Smooth muscle cell (in vitro differentiated cells): ENCODE measurements at regions not wholly inside any gene's neighbourhood (a gene's known extent, or its start where the extent isn't known, plus 50 kb on each side); places are given as distances from the start of the nearest gene placed in this dataset.

Source experiments
- DNase-seq: peaks from one replicate; lab custom pipeline; 2025; ENCODE audit not compliant: unreplicated experiment; lab: John Stamatoyannopoulos, UW
- H2AFZ ChIP-seq: fragments of 200-600 bp; sonication (generic); 2 replicates; pipeline ENCODE4 v1.6.0; 2016; ENCODE audit warnings: antibody characterized with exemption, low read depth, mild to moderate bottlenecking
- H3F3A ChIP-seq: fragments of 200-600 bp; sonication (generic); 2 replicates; pipeline ENCODE4 v1.6.0; 2017; ENCODE audit warnings: antibody characterized with exemption, low read depth
- H3K27ac ChIP-seq: fragments of 200-600 bp; sonication (generic); 2 replicates; pipeline ENCODE4 v1.5.1; 2016; ENCODE audit warnings: low read depth, mild to moderate bottlenecking
- H3K27me3 ChIP-seq: fragments of 200-600 bp; sonication (generic); 2 replicates; pipeline ENCODE4 v1.6.1; 2016; ENCODE audit warnings: low read depth, mild to moderate bottlenecking
- H3K36me3 ChIP-seq: fragments of 200-600 bp; sonication (generic); 2 replicates; pipeline ENCODE4 v1.5.1; 2016; ENCODE audit warnings: low read depth
- H3K4me1 ChIP-seq: fragments of 200-600 bp; sonication (generic); 2 replicates; pipeline ENCODE4 v1.5.1; 2016; ENCODE audit warnings: low read depth
- H3K4me2 ChIP-seq: fragments of 200-600 bp; sonication (generic); 2 replicates; pipeline ENCODE4 v1.6.0; 2016; ENCODE audit warnings: mild to moderate bottlenecking
- H3K4me3 ChIP-seq: fragments of 200-600 bp; sonication (generic); 2 replicates; pipeline ENCODE4 v1.5.1; 2016; ENCODE audit warnings: mild to moderate bottlenecking
- H3K79me2 ChIP-seq: fragments of 200-600 bp; sonication (generic); 2 replicates; pipeline ENCODE4 v1.6.0; 2016; ENCODE audit warnings: low read depth, mild to moderate bottlenecking
- H3K9ac ChIP-seq: fragments of 200-600 bp; sonication (generic); 2 replicates; pipeline ENCODE4 v1.6.0; 2016; ENCODE audit warnings: low read depth
- H3K9me3 ChIP-seq: fragments of 200-600 bp; sonication (generic); replicated peaks from 2 replicates; pipeline ENCODE4 v1.5.1; 2016; ENCODE audit warnings: low read depth
- H4K20me1 ChIP-seq: fragments of 200-600 bp; sonication (generic); 2 replicates; pipeline ENCODE4 v1.6.0; 2016; ENCODE audit warnings: low read depth
- CTCF ChIP-seq: fragments of 200-600 bp; sonication (generic); IDR thresholded peaks from 2 replicates; pipeline ENCODE4 v1.5.1; 2017; ENCODE audit warnings: borderline replicate concordance, mild to moderate bottlenecking, antibody characterized with exemption; ENCODE audit not compliant: insufficient read depth, poor library complexity, severe bottlenecking
- WGBS: methylation state at CpG from one replicate; pipeline ENCODE4 v1.1.7; 2016; ENCODE audit warnings: low lambda C conversion rate; 5-methylcytosine and 5-hydroxymethylcytosine counted together

GRCh38 chr11:91046261-91046660 is 823.4 kb upstream of the CHORDC1 start:
- no peaks in the 10 kb centered on the region for H3K9me3 ChIP-seq
- H3K4me3 ChIP-seq: no peak overlapping the region
- TF ChIP-seq CTCF: no peak
- DNase-seq: no peak
- no peak overlapping the region for H2AFZ ChIP-seq
- no peak overlapping the region for H3K9ac ChIP-seq
- H3K4me2 ChIP-seq: no peak overlapping the region
- H3F3A ChIP-seq: no peaks in the 10 kb centered on the region
- no peaks in the 10 kb centered on the region for H3K27me3 ChIP-seq
- H3K36me3 ChIP-seq: no peaks in the 10 kb centered on the region
- H3K79me2 ChIP-seq: no peaks in the 10 kb centered on the region
- WGBS: 92% methylated on average over 6 of the region's 6 CpGs
- H4K20me1 ChIP-seq: no peaks in the 10 kb centered on the region
- no peak overlapping the region for H3K27ac ChIP-seq
- H3K4me1 ChIP-seq: no peaks in the 10 kb centered on the region

GRCh38 chr11:91041626-91042025 is 818.8 kb upstream of the CHORDC1 start:
- H2AFZ ChIP-seq: no peak overlapping the region
- no peaks in the 10 kb centered on the region for H3K36me3 ChIP-seq
- no peak for DNase-seq
- no peak for TF ChIP-seq CTCF
- no peaks in the 10 kb centered on the region for H3K4me1 ChIP-seq
- no peaks in the 10 kb centered on the region for H3K27me3 ChIP-seq
- H3K9ac ChIP-seq: no peak overlapping the region
- no peak overlapping the region for H3K4me3 ChIP-seq
- no peaks in the 10 kb centered on the region for H3K79me2 ChIP-seq
- H3K27ac ChIP-seq: no peak overlapping the region
- no peak overlapping the region for H3K4me2 ChIP-seq
- H4K20me1 ChIP-seq: no peaks in the 10 kb centered on the region
- no peaks in the 10 kb centered on the region for H3K9me3 ChIP-seq
- H3F3A ChIP-seq: no peaks in the 10 kb centered on the region

GRCh38 chr11:91023731-91024130 is 800.9 kb upstream of the CHORDC1 start:
- Histone ChIP-seq H3K9me3 (no peaks in the 10 kb centered on the region), H3K27me3 (no peaks in the 10 kb centered on the region), H4K20me1 (no peaks in the 10 kb centered on the region), H3K79me2 (no peaks in the 10 kb centered on the region), H3K36me3 (no peaks in the 10 kb centered on the region), H3K4me2 (no peak overlapping the region), H3K4me1 (no peaks in the 10 kb centered on the region), H3F3A (no peaks in the 10 kb centered on the region), H3K9ac (no peak overlapping the region), H2AFZ (no peak overlapping the region), H3K4me3 (no peak overlapping the region), H3K27ac (no peak overlapping the region)
- WGBS: 84% methylated on average over 2 of the region's 2 CpGs
- TF ChIP-seq CTCF: no peak
- DNase-seq: no peak

GRCh38 chr11:91011503-91011902 is 788.7 kb upstream of the CHORDC1 start:
- Histone ChIP-seq H3K4me1 (no peaks in the 10 kb centered on the region), H3K36me3 (no peaks in the 10 kb centered on the region), H3F3A (no peaks in the 10 kb centered on the region), H3K9me3 (no peaks in the 10 kb centered on the region), H3K4me2 (no peak overlapping the region), H3K9ac (no peak overlapping the region), H3K4me3 (no peak overlapping the region), H3K79me2 (no peaks in the 10 kb centered on the region), H3K27me3 (no peaks in the 10 kb centered on the region), H4K20me1 (no peaks in the 10 kb centered on the region), H3K27ac (no peak overlapping the region), H2AFZ (no peak overlapping the region)
- WGBS: 89% methylated on average over 2 of the region's 2 CpGs
- DNase-seq: no peak
- TF ChIP-seq CTCF: no peak
